Hepatocyte (in vitro differentiated cells): ENCODE measurements at regions not wholly inside any gene's neighbourhood (a gene's known extent, or its start where the extent isn't known, plus 50 kb on each side); places are given as distances from the start of the nearest gene placed in this dataset.
"Not testable (repeated sequence)": the region's sequence is repeated elsewhere in the genome, so short reads cannot be mapped to it uniquely, and the experiment has no call there.

Source experiments
- EZH2 ChIP-seq: fragments of 200-600 bp; sonication (generic); IDR thresholded peaks from 2 replicates; pipeline ENCODE4 v1.6.1; 2016; ENCODE audit warnings: antibody characterized with exemption, mild to moderate bottlenecking, borderline replicate concordance
- EZH2phosphoT487 ChIP-seq: fragments of 200-600 bp; sonication (generic); IDR thresholded peaks from one replicate; pipeline ENCODE4 v1.6.1; 2018; ENCODE audit warnings: antibody characterized with exemption, mild to moderate bottlenecking, low read depth, moderate library complexity; ENCODE audit not compliant: unreplicated experiment, severe bottlenecking
- TF ChIP-seq, protein P1 (sequence below): fragments of 200-600 bp; sonication (generic); IDR thresholded peaks from 2 replicates; pipeline ENCODE4 v1.5.1; 2016; ENCODE audit warnings: antibody characterized with exemption, mild to moderate bottlenecking; ENCODE audit not compliant: poor library complexity

GRCh38 chr5:99143283-99143795, 214.5 kb upstream of the CHD1 start:
- not testable (repeated sequence) for TF ChIP-seq EZH2phosphoT487, EZH2
- TF ChIP-seq, protein P1, sequence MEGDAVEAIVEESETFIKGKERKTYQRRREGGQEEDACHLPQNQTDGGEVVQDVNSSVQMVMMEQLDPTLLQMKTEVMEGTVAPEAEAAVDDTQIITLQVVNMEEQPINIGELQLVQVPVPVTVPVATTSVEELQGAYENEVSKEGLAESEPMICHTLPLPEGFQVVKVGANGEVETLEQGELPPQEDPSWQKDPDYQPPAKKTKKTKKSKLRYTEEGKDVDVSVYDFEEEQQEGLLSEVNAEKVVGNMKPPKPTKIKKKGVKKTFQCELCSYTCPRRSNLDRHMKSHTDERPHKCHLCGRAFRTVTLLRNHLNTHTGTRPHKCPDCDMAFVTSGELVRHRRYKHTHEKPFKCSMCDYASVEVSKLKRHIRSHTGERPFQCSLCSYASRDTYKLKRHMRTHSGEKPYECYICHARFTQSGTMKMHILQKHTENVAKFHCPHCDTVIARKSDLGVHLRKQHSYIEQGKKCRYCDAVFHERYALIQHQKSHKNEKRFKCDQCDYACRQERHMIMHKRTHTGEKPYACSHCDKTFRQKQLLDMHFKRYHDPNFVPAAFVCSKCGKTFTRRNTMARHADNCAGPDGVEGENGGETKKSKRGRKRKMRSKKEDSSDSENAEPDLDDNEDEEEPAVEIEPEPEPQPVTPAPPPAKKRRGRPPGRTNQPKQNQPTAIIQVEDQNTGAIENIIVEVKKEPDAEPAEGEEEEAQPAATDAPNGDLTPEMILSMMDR, result not testable (repeated sequence)
